ENCODE measurements at regions not wholly inside any gene's neighbourhood (a gene's known extent, or its start where the extent isn't known, plus 50 kb on each side); places are given as distances from the start of the nearest gene placed in this dataset.
"Not testable (repeated sequence)": the region's sequence is repeated elsewhere in the genome, so short reads cannot be mapped to it uniquely, and the experiment has no call there.

DNA sequence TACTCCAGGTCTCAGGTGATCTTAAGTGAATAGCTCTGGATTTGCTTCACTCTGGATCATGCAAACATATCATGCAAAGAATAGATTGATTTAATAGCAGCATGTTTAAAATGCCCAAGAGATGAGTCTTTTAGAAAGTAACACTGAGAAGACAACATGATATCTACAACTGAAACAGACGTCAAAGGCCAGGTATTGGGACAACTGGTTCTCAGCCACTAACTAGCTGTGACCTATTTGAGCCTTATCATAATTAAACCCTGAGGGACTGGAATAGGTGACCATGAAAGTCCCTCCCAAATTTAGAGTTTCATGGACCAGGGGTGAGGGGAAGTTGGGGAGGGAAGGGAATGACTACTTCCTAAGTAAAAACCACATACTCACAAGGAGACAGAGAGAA, 95.7 kb downstream of the NIBAN1 start:
- Histone ChIP-seq H3K36me3 (no peaks in the 10 kb centered on the region), H3K4me3 (ENCODE audit: low read depth, low read length) (no peak overlapping the region), H3K27me3 (ENCODE audit: insufficient read depth, low read depth, severe bottlenecking) (no peaks in the 10 kb centered on the region), H3K27ac (no peak overlapping the region), H3K9me3 (ENCODE audit: severe bottlenecking) (no peaks in the 10 kb centered on the region)
- DNase-seq = no peak
- TF ChIP-seq, protein P1, sequence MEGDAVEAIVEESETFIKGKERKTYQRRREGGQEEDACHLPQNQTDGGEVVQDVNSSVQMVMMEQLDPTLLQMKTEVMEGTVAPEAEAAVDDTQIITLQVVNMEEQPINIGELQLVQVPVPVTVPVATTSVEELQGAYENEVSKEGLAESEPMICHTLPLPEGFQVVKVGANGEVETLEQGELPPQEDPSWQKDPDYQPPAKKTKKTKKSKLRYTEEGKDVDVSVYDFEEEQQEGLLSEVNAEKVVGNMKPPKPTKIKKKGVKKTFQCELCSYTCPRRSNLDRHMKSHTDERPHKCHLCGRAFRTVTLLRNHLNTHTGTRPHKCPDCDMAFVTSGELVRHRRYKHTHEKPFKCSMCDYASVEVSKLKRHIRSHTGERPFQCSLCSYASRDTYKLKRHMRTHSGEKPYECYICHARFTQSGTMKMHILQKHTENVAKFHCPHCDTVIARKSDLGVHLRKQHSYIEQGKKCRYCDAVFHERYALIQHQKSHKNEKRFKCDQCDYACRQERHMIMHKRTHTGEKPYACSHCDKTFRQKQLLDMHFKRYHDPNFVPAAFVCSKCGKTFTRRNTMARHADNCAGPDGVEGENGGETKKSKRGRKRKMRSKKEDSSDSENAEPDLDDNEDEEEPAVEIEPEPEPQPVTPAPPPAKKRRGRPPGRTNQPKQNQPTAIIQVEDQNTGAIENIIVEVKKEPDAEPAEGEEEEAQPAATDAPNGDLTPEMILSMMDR (IDR thresholded peaks at IDR 0.05; ENCODE audit: low read depth, low read length) = no peak

GRCh38 chr1:184878002-184878401, 96.3 kb downstream of the NIBAN1 start:
- no peak for DNase-seq
- no peaks in the 10 kb centered on the region for H3K27me3 ChIP-seq (ENCODE audit: insufficient read depth, low read depth, severe bottlenecking)
- no peak overlapping the region for H3K27ac ChIP-seq
- TF ChIP-seq, protein P1 (IDR thresholded peaks at IDR 0.05; ENCODE audit: low read depth, low read length) = no peak
- no peak overlapping the region for H3K4me3 ChIP-seq (ENCODE audit: low read depth, low read length)
- no peaks in the 10 kb centered on the region for H3K36me3 ChIP-seq
- H3K9me3 ChIP-seq (ENCODE audit: severe bottlenecking) = no peaks in the 10 kb centered on the region

- not testable (repeated sequence) for DNase-seq; H3K9me3 ChIP-seq (ENCODE audit: severe bottlenecking); H3K27me3 ChIP-seq (ENCODE audit: insufficient read depth, low read depth, severe bottlenecking); H3K36me3 ChIP-seq; H3K4me3 ChIP-seq (ENCODE audit: low read depth, low read length); H3K27ac ChIP-seq
Measured at GRCh38 chr1:184876015-184876414, 98.3 kb downstream of the NIBAN1 start.

DNA sequence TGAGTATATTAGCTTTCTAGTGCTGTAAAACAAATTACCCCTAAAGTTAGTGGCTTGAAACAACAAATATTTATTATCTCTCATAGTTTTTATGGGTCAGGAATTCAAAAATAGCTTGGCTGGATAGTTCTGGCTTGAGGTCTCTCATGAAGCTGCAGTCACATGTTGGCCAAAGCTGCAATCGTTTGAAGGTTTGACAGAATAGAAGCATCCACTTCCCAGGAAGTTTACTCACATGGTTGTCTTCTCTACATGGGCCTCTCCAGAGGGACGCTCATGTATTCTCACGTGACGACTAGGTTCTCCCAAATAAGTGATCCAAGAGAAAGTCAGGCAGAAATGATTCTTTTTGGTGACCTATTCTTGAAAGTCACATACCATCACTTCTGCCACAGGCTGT, 99.1 kb downstream of the NIBAN1 start:
- H3K27me3 ChIP-seq (ENCODE audit: insufficient read depth, low read depth, severe bottlenecking) = no peaks in the 10 kb centered on the region
- H3K9me3 ChIP-seq (ENCODE audit: severe bottlenecking) = no peaks in the 10 kb centered on the region
- no peak overlapping the region for H3K27ac ChIP-seq
- H3K36me3 ChIP-seq = no peaks in the 10 kb centered on the region
- H3K4me3 ChIP-seq (ENCODE audit: low read depth, low read length) = no peak overlapping the region
- no peak for DNase-seq
- TF ChIP-seq, protein P1 (IDR thresholded peaks at IDR 0.05; ENCODE audit: low read depth, low read length) = no peak

- no peak for DNase-seq
- Histone ChIP-seq H3K36me3 (no peaks in the 10 kb centered on the region), H3K9me3 (ENCODE audit: severe bottlenecking) (no peaks in the 10 kb centered on the region), H3K27me3 (ENCODE audit: insufficient read depth, low read depth, severe bottlenecking) (no peaks in the 10 kb centered on the region), H3K4me3 (ENCODE audit: low read depth, low read length) (no peak overlapping the region), H3K27ac (no peak overlapping the region)
- TF ChIP-seq, protein P1 (IDR thresholded peaks at IDR 0.05; ENCODE audit: low read depth, low read length) = no peak
Measured at GRCh38 chr1:184870319-184870718, 104.0 kb downstream of the NIBAN1 start.

DNA sequence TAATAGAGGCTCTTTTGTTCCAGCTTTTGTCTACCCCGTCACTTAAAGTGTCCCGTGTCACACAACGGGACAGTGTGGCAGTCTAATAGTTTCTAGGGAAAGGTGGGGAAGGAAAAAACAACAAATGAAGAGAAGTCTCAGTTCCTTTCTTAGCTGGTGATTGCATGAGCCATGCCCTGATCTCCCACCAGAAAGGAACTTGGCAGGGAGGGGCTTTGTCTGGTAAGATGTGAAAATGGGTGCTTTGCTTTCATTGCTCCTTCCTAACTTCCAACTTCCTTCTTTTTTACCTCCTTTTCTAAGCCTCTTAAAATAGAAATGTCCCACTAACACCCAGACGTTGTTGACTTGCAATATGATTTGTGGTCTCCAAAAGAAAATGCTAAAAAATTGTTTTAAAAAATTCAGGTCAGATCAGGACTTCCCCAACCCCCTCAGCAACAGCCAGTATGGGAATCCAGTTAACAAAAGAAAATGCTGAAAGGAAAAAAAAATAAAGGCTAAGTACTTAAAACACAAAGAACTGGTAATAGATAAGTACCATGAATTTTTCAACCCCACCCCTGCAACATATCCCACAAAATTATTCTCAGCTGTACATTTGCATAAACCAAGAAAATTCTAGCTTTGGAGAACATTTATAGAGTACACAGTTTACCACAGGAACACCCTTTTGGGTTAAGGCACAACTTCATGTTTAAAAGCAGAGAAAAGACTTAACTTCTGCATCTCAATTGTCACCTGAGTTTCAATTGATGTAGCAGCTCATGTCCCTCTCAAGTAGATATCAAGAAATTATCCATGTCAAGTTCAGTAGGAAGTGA, 106.2 kb downstream of the NIBAN1 start:
- DNase-seq = no peak

More for the DNA sequence above, 106.2 kb downstream of the NIBAN1 start:
- H3K27ac ChIP-seq = no peak overlapping the region
- no peak overlapping the region for H3K4me3 ChIP-seq (ENCODE audit: low read depth, low read length)
- no peaks in the 10 kb centered on the region for H3K9me3 ChIP-seq (ENCODE audit: severe bottlenecking)
- H3K27me3 ChIP-seq (ENCODE audit: insufficient read depth, low read depth, severe bottlenecking) = no peaks in the 10 kb centered on the region
- no peaks in the 10 kb centered on the region for H3K36me3 ChIP-seq
- TF ChIP-seq, protein P1 (IDR thresholded peaks at IDR 0.05; ENCODE audit: low read depth, low read length) = no peak

Data from WERI-Rb-1 (cell line).